Endothelial cell of hepatic sinusoid (primary cell): ENCODE measurements at regions not wholly inside any gene's neighbourhood (a gene's known extent, or its start where the extent isn't known, plus 50 kb on each side); places are given as distances from the start of the nearest gene placed in this dataset.

ENCODE experiments used
- in situ Hi-C: cut with HindIII; loops from 2 replicates; pipeline ENCODE4 v1.10.0; 2017; ENCODE audit warnings: low sequenced_read_pairs

DNA sequence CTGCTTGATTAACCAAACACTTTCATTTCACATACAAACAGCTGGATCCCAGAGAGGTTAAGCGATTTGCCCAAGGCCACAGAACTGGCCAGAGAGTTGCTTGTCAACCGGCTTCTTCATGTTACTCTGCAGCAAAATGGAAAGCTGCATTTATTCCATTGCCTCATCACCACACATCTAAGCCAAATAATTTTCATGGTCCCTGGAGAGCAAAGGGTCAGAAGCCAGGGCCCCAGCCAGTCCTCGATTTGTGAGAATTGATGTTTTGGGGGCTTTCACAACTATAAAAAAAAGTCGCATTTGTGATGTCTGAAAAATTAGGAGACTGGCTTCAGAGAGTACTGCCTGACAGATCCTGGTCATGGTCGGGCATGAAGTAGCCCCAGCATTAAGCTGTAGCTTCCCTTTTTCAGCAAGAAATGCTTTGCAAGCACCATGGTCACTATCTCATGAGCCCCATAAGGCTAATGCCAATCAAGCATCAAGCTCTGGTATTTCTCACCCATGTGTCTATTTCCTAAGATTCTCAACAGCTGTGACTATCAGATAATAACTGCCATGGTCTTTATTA lies 95.8 kb downstream of the BANF2 start:
- in situ Hi-C loops: no loop called here

DNA sequence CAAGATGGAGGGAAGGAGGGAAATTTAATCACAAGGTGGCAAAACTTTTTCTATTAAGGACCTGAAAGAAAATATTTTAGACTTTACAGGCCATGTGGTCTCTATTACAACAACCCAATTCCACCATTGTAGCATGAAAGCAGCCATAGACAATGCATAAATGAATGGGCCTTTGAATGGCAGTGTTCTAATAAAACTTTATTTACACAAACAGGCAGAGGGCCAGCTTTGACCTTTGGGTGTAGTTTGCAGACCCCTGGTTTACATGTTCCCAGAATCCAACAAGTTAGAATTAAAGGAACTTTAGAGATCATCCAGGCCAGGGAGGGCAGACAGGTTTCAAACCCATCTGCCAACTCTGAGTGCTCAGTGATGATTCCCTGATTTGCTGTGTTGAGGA lies 95.2 kb downstream of the BANF2 start:
- in situ Hi-C loops: no loop called here

DNA sequence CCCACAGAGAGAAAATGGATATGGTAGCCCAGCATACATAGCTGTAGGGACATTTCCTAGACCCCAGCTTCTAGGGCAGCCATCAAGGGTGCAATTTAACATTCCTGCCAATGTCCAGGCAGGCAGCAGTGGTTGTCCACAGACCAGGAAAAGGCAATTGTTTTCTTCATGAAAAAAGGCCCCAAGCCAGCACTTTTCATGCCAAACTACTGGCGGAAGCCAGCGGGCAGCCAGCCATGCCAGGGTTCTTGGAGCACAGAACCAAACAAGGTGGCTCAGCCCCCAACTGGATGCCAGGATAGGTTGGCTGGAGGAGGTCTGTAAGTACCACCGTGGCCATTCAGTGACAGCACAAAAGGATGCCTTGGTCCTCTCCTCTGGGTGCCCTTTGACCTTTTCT lies 94.6 kb downstream of the BANF2 start:
- in situ Hi-C loops: no loop called here

DNA sequence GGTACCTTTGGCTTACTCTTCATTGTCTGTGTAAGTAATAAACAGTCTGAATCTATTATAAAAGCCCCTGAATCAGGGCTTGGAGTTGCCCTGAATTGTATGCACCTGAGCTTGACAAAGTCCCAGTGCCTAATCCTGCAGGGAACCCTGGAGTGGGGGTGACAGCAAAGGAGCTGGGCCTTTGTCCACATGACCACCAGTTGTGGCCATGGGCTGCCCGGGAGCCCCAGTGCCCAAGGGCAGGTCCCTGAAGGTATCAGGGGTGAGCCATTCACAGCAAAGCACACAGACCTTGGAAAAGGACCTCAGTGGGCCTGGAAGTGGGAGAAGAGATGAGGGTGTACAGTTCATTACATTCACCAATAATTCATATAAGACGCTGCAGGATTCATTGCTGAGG lies 94.2 kb downstream of the BANF2 start:
- in situ Hi-C loops: no loop called here

DNA sequence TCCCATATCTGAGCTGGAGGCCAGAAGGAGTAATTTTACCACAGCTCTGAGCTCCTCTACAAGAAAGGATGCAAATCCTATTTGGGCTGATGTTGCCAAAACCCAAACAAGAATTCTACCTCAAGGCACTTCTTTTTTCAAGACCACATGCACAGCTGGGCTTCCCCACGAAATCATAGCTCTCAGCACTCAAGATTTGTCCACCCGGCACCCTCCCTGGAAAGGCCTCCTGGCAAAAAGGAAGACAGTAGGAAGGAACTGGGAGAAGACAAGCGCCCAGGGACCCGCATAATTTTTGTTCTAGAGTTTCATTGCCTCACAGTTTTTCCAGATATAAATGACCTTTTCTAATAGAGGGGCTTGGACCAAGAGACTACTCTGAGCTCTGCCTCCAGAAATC lies 90.5 kb downstream of the BANF2 start:
- in situ Hi-C loops: no loop called here

DNA sequence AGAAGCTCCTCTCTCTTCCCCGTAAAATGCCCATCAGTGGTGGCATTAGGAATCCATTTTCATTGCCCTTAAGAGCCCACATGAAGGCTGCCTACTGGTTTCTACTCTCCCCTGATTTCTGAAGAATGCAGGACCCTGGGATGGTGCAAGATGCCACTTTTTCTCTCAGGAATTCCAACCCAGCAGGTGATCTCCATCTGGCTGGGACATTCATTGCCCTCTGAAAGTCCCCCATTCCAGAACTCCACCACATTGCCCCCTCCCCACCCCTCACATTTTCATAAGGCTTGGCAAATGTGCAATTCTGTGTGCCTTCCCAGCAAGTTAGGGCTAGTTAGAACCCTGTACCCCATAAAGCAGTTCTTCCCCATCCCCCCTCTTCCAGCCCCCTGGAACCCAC lies 88.0 kb downstream of the BANF2 start:
- in situ Hi-C loops: no loop called here

DNA sequence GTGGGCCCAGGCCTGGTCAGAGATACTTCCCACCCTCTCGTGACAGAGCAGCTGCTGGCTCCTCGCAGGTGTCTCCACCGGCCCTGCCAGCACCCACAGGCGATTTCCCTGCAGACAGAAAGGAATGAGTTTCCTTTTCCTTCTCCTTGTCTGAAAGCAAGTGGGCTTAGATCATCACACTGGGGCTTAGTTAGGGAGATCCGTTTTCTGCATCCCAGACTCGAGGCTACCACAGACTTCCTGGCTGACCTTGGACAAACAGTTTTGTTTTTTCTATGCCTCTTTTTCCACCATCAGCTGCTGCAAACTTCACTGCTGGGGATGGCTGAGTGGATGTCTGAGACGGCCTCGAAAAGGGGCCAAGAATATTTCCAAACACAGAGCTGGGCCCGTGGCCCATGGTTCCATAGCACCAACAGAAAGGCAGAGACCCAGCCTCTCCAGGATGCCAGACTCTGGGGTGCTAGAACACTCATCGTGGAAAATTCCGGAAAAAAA lies 86.5 kb downstream of the BANF2 start:
- in situ Hi-C loops: no loop called here
